ENCODE measurements at regions not wholly inside any gene's neighbourhood (a gene's known extent, or its start where the extent isn't known, plus 50 kb on each side); places are given as distances from the start of the nearest gene placed in this dataset.

- TF ChIP-seq CTCF (IDR thresholded peaks at IDR 0.05; ENCODE audit: insufficient read depth, low read depth, low read length): no peak
- H3K4me3 ChIP-seq (ENCODE audit: low read depth, low read length): no peak overlapping the region
- peak; percentile 58 for DNase-seq (ENCODE audit: low read depth)
These were observed 137.4 kb downstream of the EHF start for GRCh38 chr11:34758262-34758661.

GRCh38 chr11:34757026-34757451 is 136.1 kb downstream of the EHF start:
- no peak for TF ChIP-seq CTCF (IDR thresholded peaks at IDR 0.05; ENCODE audit: insufficient read depth, low read depth, low read length)
- peak; percentile 65 for DNase-seq (ENCODE audit: low read depth)
- H3K4me3 ChIP-seq (ENCODE audit: low read depth, low read length): no peak overlapping the region

GRCh38 chr11:34756591-34756990 is 135.7 kb downstream of the EHF start:
- no peak for TF ChIP-seq CTCF (IDR thresholded peaks at IDR 0.05; ENCODE audit: insufficient read depth, low read depth, low read length)
- H3K4me3 ChIP-seq (ENCODE audit: low read depth, low read length): no peak overlapping the region
- DNase-seq (ENCODE audit: low read depth): peak; percentile 35

- DNase-seq (ENCODE audit: low read depth): no peak
- no peak for TF ChIP-seq CTCF (IDR thresholded peaks at IDR 0.05; ENCODE audit: insufficient read depth, low read depth, low read length)
- H3K4me3 ChIP-seq (ENCODE audit: low read depth, low read length): no peak overlapping the region
These were observed 134.8 kb downstream of the EHF start for GRCh38 chr11:34755671-34756070.

GRCh38 chr11:34754171-34754823 is 133.4 kb downstream of the EHF start:
- no peak overlapping the region for H3K4me3 ChIP-seq (ENCODE audit: low read depth, low read length)
- DNase-seq (ENCODE audit: low read depth): peak; percentile 56
- TF ChIP-seq CTCF (IDR thresholded peaks at IDR 0.05; ENCODE audit: insufficient read depth, low read depth, low read length): no peak

GRCh38 chr11:34750692-34751405 is 130.0 kb downstream of the EHF start:
- TF ChIP-seq CTCF (IDR thresholded peaks at IDR 0.05; ENCODE audit: insufficient read depth, low read depth, low read length): no peak
- DNase-seq (ENCODE audit: low read depth): peak; percentile 25

More at GRCh38 chr11:34750692-34751405, 130.0 kb downstream of the EHF start:
- no peak overlapping the region for H3K4me3 ChIP-seq (ENCODE audit: low read depth, low read length)
